ENCODE measurements at regions not wholly inside any gene's neighbourhood (a gene's known extent, or its start where the extent isn't known, plus 50 kb on each side); places are given as distances from the start of the nearest gene placed in this dataset.

DNA sequence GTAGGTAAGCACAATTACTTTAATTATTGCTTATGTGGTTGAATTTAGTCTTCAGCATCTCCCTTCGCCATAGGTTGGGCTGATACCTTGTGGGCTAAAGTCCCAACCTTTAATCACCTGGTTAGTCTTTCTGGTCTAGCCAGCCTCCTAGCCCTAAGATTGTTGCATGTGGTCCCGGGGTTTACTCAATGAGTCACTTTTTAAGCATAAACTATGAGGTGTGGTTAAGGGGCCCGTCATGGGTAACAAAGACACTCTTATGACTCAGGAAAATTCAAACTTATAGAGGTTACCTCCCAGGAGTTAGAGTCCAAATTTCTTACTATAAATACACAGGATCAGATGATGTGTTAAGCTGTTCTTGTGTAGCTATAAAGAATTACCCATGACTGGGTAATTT, 841.6 kb downstream of the TRIB2 start:
- TF ChIP-seq, protein P1, sequence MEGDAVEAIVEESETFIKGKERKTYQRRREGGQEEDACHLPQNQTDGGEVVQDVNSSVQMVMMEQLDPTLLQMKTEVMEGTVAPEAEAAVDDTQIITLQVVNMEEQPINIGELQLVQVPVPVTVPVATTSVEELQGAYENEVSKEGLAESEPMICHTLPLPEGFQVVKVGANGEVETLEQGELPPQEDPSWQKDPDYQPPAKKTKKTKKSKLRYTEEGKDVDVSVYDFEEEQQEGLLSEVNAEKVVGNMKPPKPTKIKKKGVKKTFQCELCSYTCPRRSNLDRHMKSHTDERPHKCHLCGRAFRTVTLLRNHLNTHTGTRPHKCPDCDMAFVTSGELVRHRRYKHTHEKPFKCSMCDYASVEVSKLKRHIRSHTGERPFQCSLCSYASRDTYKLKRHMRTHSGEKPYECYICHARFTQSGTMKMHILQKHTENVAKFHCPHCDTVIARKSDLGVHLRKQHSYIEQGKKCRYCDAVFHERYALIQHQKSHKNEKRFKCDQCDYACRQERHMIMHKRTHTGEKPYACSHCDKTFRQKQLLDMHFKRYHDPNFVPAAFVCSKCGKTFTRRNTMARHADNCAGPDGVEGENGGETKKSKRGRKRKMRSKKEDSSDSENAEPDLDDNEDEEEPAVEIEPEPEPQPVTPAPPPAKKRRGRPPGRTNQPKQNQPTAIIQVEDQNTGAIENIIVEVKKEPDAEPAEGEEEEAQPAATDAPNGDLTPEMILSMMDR (IDR thresholded peaks at IDR 0.05): no peak
- no peak for TF ChIP-seq POLR2A (IDR thresholded peaks at IDR 0.05)

All from right lobe of liver (tissue), 4 donors.